ENCODE measurements at regions not wholly inside any gene's neighbourhood (a gene's known extent, or its start where the extent isn't known, plus 50 kb on each side); places are given as distances from the start of the nearest gene placed in this dataset.

- Histone ChIP-seq H3K4me1 (ENCODE audit: control insufficient read depth in 4 of 4, insufficient read depth in 4 of 4, low read length in 3 of 4) (no peaks in the 10 kb centered on the region), H3K27ac (ENCODE audit: low read depth in 1 of 2, low read length in 2 of 2) (no peak overlapping the region), H3K4me3 (ENCODE audit: low read depth in 1 of 3, low read length in 3 of 3) (no peak overlapping the region), H3K9ac (ENCODE audit: low read depth in 1 of 2, low read length in 2 of 2) (no peak overlapping the region), H3K36me3 (ENCODE audit: control insufficient read depth in 4 of 4, insufficient read depth in 3 of 4, low read depth in 1 of 4, low read length in 3 of 4) (no peaks in the 10 kb centered on the region), H3K27me3 (ENCODE audit: control insufficient read depth in 4 of 4, insufficient read depth in 4 of 4, low read length in 3 of 4) (no peaks in the 10 kb centered on the region), H3K9me3 (ENCODE audit: control insufficient read depth in 4 of 4, low read length in 3 of 4) (no peaks in the 10 kb centered on the region)
- 72% methylated on average over 2 of the region's 2 CpGs for WGBS
- DNase-seq (ENCODE audit: low spot score) = no peak
- no peak for TF ChIP-seq RAD21 (IDR thresholded peaks at IDR 0.05)
- no peak for TF ChIP-seq FOXA1 (IDR thresholded peaks at IDR 0.05)
- TF ChIP-seq JUND (IDR thresholded peaks at IDR 0.05) = no peak
- no peak for TF ChIP-seq TAF1 (conservative IDR thresholded peaks at IDR 0.05)
- TF ChIP-seq GABPA (IDR thresholded peaks at IDR 0.05 in 1 of 2, conservative IDR thresholded peaks at IDR 0.05 in 1 of 2) = no peak
- no peak for TF ChIP-seq RXRA (IDR thresholded peaks at IDR 0.05)
- no peak for TF ChIP-seq REST (IDR thresholded peaks at IDR 0.05)
- no peak for TF ChIP-seq MAX (IDR thresholded peaks at IDR 0.05)
- no peak for TF ChIP-seq ZBTB33 (IDR thresholded peaks at IDR 0.05)
- TF ChIP-seq YY1 (IDR thresholded peaks at IDR 0.05) = no peak
- TF ChIP-seq NR2F2 (IDR thresholded peaks at IDR 0.05) = no peak
- TF ChIP-seq FOXA2 (IDR thresholded peaks at IDR 0.05) = no peak
- TF ChIP-seq ATF3 (IDR thresholded peaks at IDR 0.05) = no peak
- TF ChIP-seq EGR1 (IDR thresholded peaks at IDR 0.05; ENCODE audit: low read depth in 2 of 2) = no peak
- TF ChIP-seq CTCF (IDR thresholded peaks at IDR 0.05; ENCODE audit: low read depth, low read length, missing input control) = no peak
- no peak for TF ChIP-seq HNF4A (conservative IDR thresholded peaks at IDR 0.05)
- no peak for TF ChIP-seq HNF4G (IDR thresholded peaks at IDR 0.05)
These were observed 795.5 kb upstream of the PCDH9 start for GRCh38 chr13:68025604-68026003.
